Femur (tissue), 1 donor: ENCODE measurements at regions not wholly inside any gene's neighbourhood (a gene's known extent, or its start where the extent isn't known, plus 50 kb on each side); places are given as distances from the start of the nearest gene placed in this dataset.

Experiments used
- DNase-seq: peaks from one replicate; pipeline ENCODE4 v3.0.0-alpha.2; 2017

- DNase-seq = no peak
Measured at GRCh38 chr13:102993348-102993747, 72.9 kb downstream of the SLC10A2 start.

- no peak for DNase-seq
Measured at GRCh38 chr13:102984210-102984609, 82.0 kb downstream of the SLC10A2 start.

- no peak for DNase-seq
Measured at GRCh38 chr13:102983496-102983895, 82.7 kb downstream of the SLC10A2 start.

- DNase-seq = no peak
Measured at GRCh38 chr13:102980331-102980982, 85.8 kb downstream of the SLC10A2 start.

- no peak for DNase-seq
Measured at GRCh38 chr13:102978168-102978567, 88.0 kb downstream of the SLC10A2 start.

GRCh38 chr13:102977471-102977870, 88.7 kb downstream of the SLC10A2 start:
- no peak for DNase-seq

GRCh38 chr13:102974317-102975087, 91.7 kb downstream of the SLC10A2 start:
- no peak for DNase-seq

GRCh38 chr13:102972191-102972590, 94.0 kb downstream of the SLC10A2 start:
- DNase-seq = no peak

- DNase-seq = no peak
Measured at GRCh38 chr13:102970542-102970941, 95.7 kb downstream of the SLC10A2 start.

- peak; percentile 33 for DNase-seq
Measured at GRCh38 chr13:102968572-102969228, 97.5 kb downstream of the SLC10A2 start.

GRCh38 chr13:102965802-102966201, 100.4 kb downstream of the SLC10A2 start:
- no peak for DNase-seq

GRCh38 chr13:102962430-102962829, 103.8 kb downstream of the SLC10A2 start:
- no peak for DNase-seq

GRCh38 chr13:102960959-102961358, 105.3 kb downstream of the SLC10A2 start:
- no peak for DNase-seq

GRCh38 chr13:102956449-102956848, 109.8 kb downstream of the SLC10A2 start:
- no peak for DNase-seq

- DNase-seq = no peak
Measured at GRCh38 chr13:102954350-102954749, 108.5 kb downstream of the ERCC5 start.

- no peak for DNase-seq
Measured at GRCh38 chr13:102951808-102952207, 106.0 kb downstream of the ERCC5 start.

- peak; percentile 25 for DNase-seq
Measured at GRCh38 chr13:102947745-102948405, 102.0 kb downstream of the ERCC5 start.

- DNase-seq = no peak
Measured at GRCh38 chr13:102945886-102946285, 100.1 kb downstream of the ERCC5 start.

- DNase-seq = no peak
Measured at GRCh38 chr13:102945324-102945815, 99.5 kb downstream of the ERCC5 start.

GRCh38 chr13:102944821-102945220, 99.0 kb downstream of the ERCC5 start:
- DNase-seq = no peak

GRCh38 chr13:102940770-102941169, 94.9 kb downstream of the ERCC5 start:
- no peak for DNase-seq

GRCh38 chr13:102940143-102940542, 94.3 kb downstream of the ERCC5 start:
- DNase-seq = no peak

GRCh38 chr13:102935896-102936321, 90.1 kb downstream of the ERCC5 start:
- DNase-seq = no peak
